ENCODE measurements at regions not wholly inside any gene's neighbourhood (a gene's known extent, or its start where the extent isn't known, plus 50 kb on each side); places are given as distances from the start of the nearest gene placed in this dataset.

- peaks cover 6% of the 10 kb centered on the region for H3K9me3 Mint-ChIP-seq
- intact Hi-C loops (cut with micrococcal nuclease) = no loop called here
- no peak for TF ChIP-seq CTCF (IDR thresholded peaks at IDR 0.05)
- no peak overlapping the region for H3K4me3 Mint-ChIP-seq
- no peaks in the 10 kb centered on the region for H3K27me3 Mint-ChIP-seq
- no peaks in the 10 kb centered on the region for H3K36me3 Mint-ChIP-seq (ENCODE audit: low read depth)
- H3K4me1 Mint-ChIP-seq (ENCODE audit: low read depth) = no peaks in the 10 kb centered on the region
- DNase-seq = no peak
- CTCF ChIA-PET = no interaction called here
- POLR2A ChIA-PET = no interaction called here
- no peak for ATAC-seq
- H3K27ac Mint-ChIP-seq = no peak overlapping the region
These were observed 644.9 kb upstream of the NCAM2 start for GRCh38 chr21:20353351-20353750.

- no peaks in the 10 kb centered on the region for H3K4me1 Mint-ChIP-seq (ENCODE audit: low read depth)
- no peak for ATAC-seq
- H3K4me3 Mint-ChIP-seq = no peak overlapping the region
- no peaks in the 10 kb centered on the region for H3K36me3 Mint-ChIP-seq (ENCODE audit: low read depth)
- no peak for DNase-seq
- ChIA-PET CTCF (no interaction called here), POLR2A (no interaction called here)
- intact Hi-C loops (cut with micrococcal nuclease) = no loop called here
- peaks cover 5% of the 10 kb centered on the region for H3K9me3 Mint-ChIP-seq
- TF ChIP-seq CTCF (IDR thresholded peaks at IDR 0.05) = no peak
- H3K27ac Mint-ChIP-seq = no peak overlapping the region
- no peaks in the 10 kb centered on the region for H3K27me3 Mint-ChIP-seq
These were observed 625.2 kb upstream of the NCAM2 start for GRCh38 chr21:20373031-20373430.

- no peak for ATAC-seq
- H3K27ac Mint-ChIP-seq = no peak overlapping the region
These were observed 621.0 kb upstream of the NCAM2 start for GRCh38 chr21:20377250-20377649.

GRCh38 chr21:20388400-20388799 is 609.8 kb upstream of the NCAM2 start:
- no peak for TF ChIP-seq CTCF (IDR thresholded peaks at IDR 0.05)
- intact Hi-C loops (cut with micrococcal nuclease) = no loop called here
- DNase-seq (no peak), ATAC-seq (no peak)
- CTCF ChIA-PET = no interaction called here
- POLR2A ChIA-PET = no interaction called here
- H3K27ac Mint-ChIP-seq = no peak overlapping the region
- H3K36me3 Mint-ChIP-seq (ENCODE audit: low read depth) = no peaks in the 10 kb centered on the region
- H3K4me1 Mint-ChIP-seq (ENCODE audit: low read depth) = no peaks in the 10 kb centered on the region
- H3K9me3 Mint-ChIP-seq = peaks cover 15% of the 10 kb centered on the region
- no peaks in the 10 kb centered on the region for H3K27me3 Mint-ChIP-seq
- no peak overlapping the region for H3K4me3 Mint-ChIP-seq

More at GRCh38 chr21:20377250-20377649, 621.0 kb upstream of the NCAM2 start:
- peaks cover 7% of the 10 kb centered on the region for H3K9me3 Mint-ChIP-seq
- H3K4me3 Mint-ChIP-seq = no peak overlapping the region
- POLR2A ChIA-PET = no interaction called here
- intact Hi-C loops (cut with micrococcal nuclease) = no loop called here
- no peaks in the 10 kb centered on the region for H3K27me3 Mint-ChIP-seq
- DNase-seq = no peak
- CTCF ChIA-PET = no interaction called here
- no peaks in the 10 kb centered on the region for H3K36me3 Mint-ChIP-seq (ENCODE audit: low read depth)
- H3K4me1 Mint-ChIP-seq (ENCODE audit: low read depth) = no peaks in the 10 kb centered on the region
- TF ChIP-seq CTCF (IDR thresholded peaks at IDR 0.05) = no peak

- ChIA-PET POLR2A (interaction anchor here (0.6 kb wide), 1 partner anchor 22 kb away, joined by 3 read pairs; no protein-coding TSS in a partner anchor), CTCF (no interaction called here)
- intact Hi-C loops (cut with micrococcal nuclease) = no loop called here
- TF ChIP-seq CTCF (IDR thresholded peaks at IDR 0.05) = no peak
- DNase-seq (no peak), ATAC-seq (no peak)
- Mint-ChIP-seq H3K4me3 (no peak overlapping the region), H3K9me3 (peaks cover 12% of the 10 kb centered on the region), H3K36me3 (ENCODE audit: low read depth) (no peaks in the 10 kb centered on the region), H3K27ac (no peak overlapping the region), H3K27me3 (no peaks in the 10 kb centered on the region), H3K4me1 (ENCODE audit: low read depth) (no peaks in the 10 kb centered on the region)
These were observed 601.4 kb upstream of the NCAM2 start for GRCh38 chr21:20396798-20397197.
